BLaER1 treated with 17β-estradiol and CSF1 and Interleukin-3, amounts not matched to agents 10 nM and 100 nM (cell line): ENCODE measurements at regions not wholly inside any gene's neighbourhood (a gene's known extent, or its start where the extent isn't known, plus 50 kb on each side); places are given as distances from the start of the nearest gene placed in this dataset.

Source experiments
- H3K27ac ChIP-seq, 11 experiments: shearing (Covaris generic); formaldehyde crosslinking; 2 replicates each; pipeline ENCODE4 v1.8.1; 2022
- H3K27me3 ChIP-seq, 11 experiments: shearing (Covaris generic); formaldehyde crosslinking; 2 replicates each; pipeline ENCODE4 v1.8.1; 2022
- H3K36me3 ChIP-seq, 11 experiments: shearing (Covaris generic); formaldehyde crosslinking; 2 replicates each; pipeline ENCODE4 v1.8.1; 2022
- H3K4me1 ChIP-seq, 10 experiments: shearing (Covaris generic); formaldehyde crosslinking; 2 replicates each; pipeline ENCODE4 v1.8.1; 2022
- H3K4me2 ChIP-seq, 11 experiments: shearing (Covaris generic); formaldehyde crosslinking; 2 replicates each; pipeline ENCODE4 v1.8.1; 2022
- H3K4me3 ChIP-seq, 10 experiments: shearing (Covaris generic); formaldehyde crosslinking; 2 replicates each; pipeline ENCODE4 v1.8.1; 2022
- H3K9ac ChIP-seq, 11 experiments: shearing (Covaris generic); formaldehyde crosslinking; 2 replicates each; pipeline ENCODE4 v1.8.1; 2022
- H3K9me3 ChIP-seq, 11 experiments: shearing (Covaris generic); formaldehyde crosslinking; replicated peaks in 1 of 11; 2 replicates each; pipeline ENCODE4 v1.8.1; 2022
- H4K20me1 ChIP-seq, 11 experiments: shearing (Covaris generic); formaldehyde crosslinking; 2 replicates each; pipeline ENCODE4 v1.8.1; 2022
- Cebpa-rat ChIP-seq, 11 experiments: shearing (Covaris generic); IDR thresholded peaks; 2 replicates each; pipeline ENCODE4 v1.8.1; 2022

GRCh38 chr7:21011153-21011552 is 224.5 kb upstream of the SP8 start:
- Histone ChIP-seq H4K20me1 (no peaks in the 10 kb centered on the region), H3K27ac (no peak overlapping the region), H3K9ac (no peak overlapping the region), H3K4me2 (no peak overlapping the region), H3K4me3 (no peak overlapping the region), H3K27me3 (no peaks in the 10 kb centered on the region), H3K9me3 (peaks cover 0 to 7% (median 0%) of the 10 kb centered on the region in 11 experiments; a peak in 2 of 22 replicates), H3K4me1 (no peaks in the 10 kb centered on the region), H3K36me3 (no peaks in the 10 kb centered on the region)
- no peak for TF ChIP-seq Cebpa-rat (IDR thresholded peaks at IDR 0.05)

- Histone ChIP-seq H3K9me3 (peaks cover 0 to 9% (median 0%) of the 10 kb centered on the region in 11 experiments; a peak in 2 of 22 replicates), H3K9ac (no peak overlapping the region), H3K4me1 (no peaks in the 10 kb centered on the region), H3K4me3 (no peak overlapping the region), H3K27ac (no peak overlapping the region), H4K20me1 (no peaks in the 10 kb centered on the region), H3K4me2 (no peak overlapping the region), H3K27me3 (no peaks in the 10 kb centered on the region), H3K36me3 (no peaks in the 10 kb centered on the region)
- no peak for TF ChIP-seq Cebpa-rat (IDR thresholded peaks at IDR 0.05)
Measured at GRCh38 chr7:21013765-21014539, 227.3 kb upstream of the SP8 start.

GRCh38 chr7:21020667-21021066 is 234.0 kb upstream of the SP8 start:
- no peak overlapping the region for H3K4me2 ChIP-seq
- no peaks in the 10 kb centered on the region for H4K20me1 ChIP-seq
- H3K4me1 ChIP-seq, result no peaks in the 10 kb centered on the region
- H3K27me3 ChIP-seq, result no peaks in the 10 kb centered on the region
- no peak overlapping the region for H3K9ac ChIP-seq
- H3K4me3 ChIP-seq, result no peak overlapping the region
- no peak overlapping the region for H3K27ac ChIP-seq
- TF ChIP-seq Cebpa-rat (IDR thresholded peaks at IDR 0.05), result no peak
- H3K9me3 ChIP-seq, result peaks cover 0 to 6% (median 0%) of the 10 kb centered on the region in 11 experiments; a peak in 2 of 22 replicates
- no peaks in the 10 kb centered on the region for H3K36me3 ChIP-seq

GRCh38 chr7:21023841-21024484 is 237.3 kb upstream of the SP8 start:
- Histone ChIP-seq H3K4me2 (no peak overlapping the region), H3K4me1 (no peaks in the 10 kb centered on the region), H4K20me1 (no peaks in the 10 kb centered on the region), H3K9ac (no peak overlapping the region), H3K27me3 (no peaks in the 10 kb centered on the region), H3K36me3 (no peaks in the 10 kb centered on the region), H3K27ac (no peak overlapping the region), H3K4me3 (no peak overlapping the region), H3K9me3 (no peaks in the 10 kb centered on the region)
- no peak for TF ChIP-seq Cebpa-rat (IDR thresholded peaks at IDR 0.05)

- no peak for TF ChIP-seq Cebpa-rat (IDR thresholded peaks at IDR 0.05)
- H3K9ac ChIP-seq, result no peak overlapping the region
- no peak overlapping the region for H3K27ac ChIP-seq
- no peaks in the 10 kb centered on the region for H3K27me3 ChIP-seq
- no peaks in the 10 kb centered on the region for H3K9me3 ChIP-seq
- no peaks in the 10 kb centered on the region for H4K20me1 ChIP-seq
- no peaks in the 10 kb centered on the region for H3K4me1 ChIP-seq
- no peaks in the 10 kb centered on the region for H3K36me3 ChIP-seq
- H3K4me2 ChIP-seq, result no peak overlapping the region
- H3K4me3 ChIP-seq, result no peak overlapping the region
Measured at GRCh38 chr7:21024485-21024867, 237.8 kb upstream of the SP8 start.

- no peaks in the 10 kb centered on the region for H3K36me3 ChIP-seq
- no peak for TF ChIP-seq Cebpa-rat (IDR thresholded peaks at IDR 0.05)
- H3K4me1 ChIP-seq, result no peaks in the 10 kb centered on the region
- no peak overlapping the region for H3K4me2 ChIP-seq
- no peaks in the 10 kb centered on the region for H4K20me1 ChIP-seq
- no peak overlapping the region for H3K9ac ChIP-seq
- no peaks in the 10 kb centered on the region for H3K27me3 ChIP-seq
- H3K9me3 ChIP-seq, result no peaks in the 10 kb centered on the region
- H3K4me3 ChIP-seq, result no peak overlapping the region
- no peak overlapping the region for H3K27ac ChIP-seq
Measured at GRCh38 chr7:21028186-21028585, 241.5 kb upstream of the SP8 start.

- Histone ChIP-seq H3K4me1 (no peaks in the 10 kb centered on the region), H4K20me1 (no peaks in the 10 kb centered on the region), H3K9me3 (no peaks in the 10 kb centered on the region), H3K4me3 (no peak overlapping the region), H3K9ac (no peak overlapping the region), H3K4me2 (no peak overlapping the region), H3K27me3 (no peaks in the 10 kb centered on the region), H3K36me3 (no peaks in the 10 kb centered on the region), H3K27ac (no peak overlapping the region)
- no peak for TF ChIP-seq Cebpa-rat (IDR thresholded peaks at IDR 0.05)
Measured at GRCh38 chr7:21028599-21028998, 241.9 kb upstream of the SP8 start.

- TF ChIP-seq Cebpa-rat (IDR thresholded peaks at IDR 0.05), result no peak
- Histone ChIP-seq H4K20me1 (no peaks in the 10 kb centered on the region), H3K4me3 (no peak overlapping the region), H3K9me3 (no peaks in the 10 kb centered on the region), H3K4me2 (no peak overlapping the region), H3K27ac (no peak overlapping the region), H3K27me3 (no peaks in the 10 kb centered on the region), H3K4me1 (no peaks in the 10 kb centered on the region), H3K9ac (no peak overlapping the region), H3K36me3 (no peaks in the 10 kb centered on the region)
Measured at GRCh38 chr7:21029006-21029405, 242.3 kb upstream of the SP8 start.

- no peak overlapping the region for H3K4me2 ChIP-seq
- H3K9me3 ChIP-seq, result no peaks in the 10 kb centered on the region
- H3K9ac ChIP-seq, result no peak overlapping the region
- no peak overlapping the region for H3K27ac ChIP-seq
- H3K27me3 ChIP-seq, result no peaks in the 10 kb centered on the region
- no peak for TF ChIP-seq Cebpa-rat (IDR thresholded peaks at IDR 0.05)
- H4K20me1 ChIP-seq, result no peaks in the 10 kb centered on the region
- H3K4me3 ChIP-seq, result no peak overlapping the region
- H3K36me3 ChIP-seq, result no peaks in the 10 kb centered on the region
- H3K4me1 ChIP-seq, result no peaks in the 10 kb centered on the region
Measured at GRCh38 chr7:21030237-21030871, 243.7 kb upstream of the SP8 start.
